GM12878 (cell line): ENCODE measurements at regions not wholly inside any gene's neighbourhood (a gene's known extent, or its start where the extent isn't known, plus 50 kb on each side); places are given as distances from the start of the nearest gene placed in this dataset.

Experiments used
- CHD4 ChIP-seq: fragments of 200-600 bp; sonication (generic); IDR thresholded peaks from 2 replicates; pipeline ENCODE4 v1.6.1; 2016; ENCODE audit warnings: mild to moderate bottlenecking
- FOXM1 ChIP-seq: IDR thresholded peaks from 2 replicates; pipeline ENCODE4 v1.6.1; 2012; ENCODE audit warnings: low read depth, mild to moderate bottlenecking, inconsistent platforms, low read length, moderate library complexity
- HDGF ChIP-seq: fragments of 450-650 bp; IDR thresholded peaks from 2 replicates; pipeline ENCODE4 v1.6.1; 2016; ENCODE audit warnings: antibody characterized with exemption
- POLR2AphosphoS5 ChIP-seq: IDR thresholded peaks from 2 replicates; pipeline ENCODE4 v1.6.1; 2011; ENCODE audit warnings: mild to moderate bottlenecking, low read length, inconsistent platforms
- TBL1XR1 ChIP-seq: IDR thresholded peaks from 2 replicates; pipeline ENCODE4 v1.6.1; 2012; ENCODE audit warnings: low read depth, low read length, improper control_type of control experiment
- TCF7 ChIP-seq: IDR thresholded peaks from 2 replicates; pipeline ENCODE4 v1.6.1; 2014; ENCODE audit warnings: antibody characterized with exemption, borderline replicate concordance
- TF ChIP-seq, protein P1 (sequence below), 3 experiments: IDR thresholded peaks in 2 of 3; conservative IDR thresholded peaks in 1 of 3; 2 replicates each; pipeline ENCODE4 v1.5.1; 2011; ENCODE audit warnings: low read depth in 3 of 3, low read length in 3 of 3, mild to moderate bottlenecking in 3 of 3, control low read depth in 2 of 3, moderate library complexity in 2 of 3, inconsistent platforms in 1 of 3, mixed read lengths in 1 of 3; ENCODE audit not compliant: control insufficient read depth in 2 of 3, insufficient read depth in 1 of 3; ENCODE audit errors: extremely low read depth in 1 of 3
- TF ChIP-seq, protein P2 (sequence below): fragments of 450-650 bp; formaldehyde crosslinking; IDR thresholded peaks from 2 replicates; pipeline ENCODE4 v1.5.0; 2022; ENCODE audit warnings: mild to moderate bottlenecking, missing genetic modification characterization
- TF ChIP-seq, protein P3 (sequence below): IDR thresholded peaks from 2 replicates; pipeline ENCODE4 v1.6.1; 2011; ENCODE audit warnings: low read depth, low read length, improper control_type of control experiment, borderline replicate concordance
- TF ChIP-seq, protein P4 (sequence below): fragments of 450-650 bp; IDR thresholded peaks from 2 replicates; pipeline ENCODE4 v1.6.1; 2017; ENCODE audit warnings: mild to moderate bottlenecking

DNA sequence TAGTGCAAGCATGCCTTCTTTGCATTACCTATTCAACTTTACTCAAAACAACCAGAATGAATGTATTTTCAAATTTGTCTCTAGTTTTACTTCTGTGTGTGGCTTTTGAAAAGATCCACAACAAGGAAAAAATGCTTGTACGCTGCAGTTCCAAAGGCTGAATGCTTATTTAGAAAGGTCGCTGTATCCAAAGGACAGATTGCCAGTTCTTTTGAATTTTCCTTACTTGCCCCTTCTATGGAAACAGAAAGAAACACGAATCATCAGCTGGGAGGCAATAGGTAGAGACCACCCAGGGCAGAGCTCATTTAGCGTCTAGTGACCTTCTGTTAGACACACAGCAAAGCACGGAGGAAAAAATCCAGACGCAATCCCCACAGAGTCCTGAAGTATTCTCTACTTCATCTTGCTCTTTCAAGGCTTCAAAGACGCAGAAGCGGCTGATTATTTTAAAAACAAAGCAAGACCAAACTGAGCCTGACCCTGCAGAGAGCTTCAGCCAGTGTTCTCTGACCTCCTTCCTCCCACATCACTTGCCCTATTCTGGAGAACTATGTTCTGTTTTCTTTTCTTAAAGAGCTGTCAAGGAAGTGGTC is 674.6 kb upstream of the SGCG start:
- TF ChIP-seq, protein P1, sequence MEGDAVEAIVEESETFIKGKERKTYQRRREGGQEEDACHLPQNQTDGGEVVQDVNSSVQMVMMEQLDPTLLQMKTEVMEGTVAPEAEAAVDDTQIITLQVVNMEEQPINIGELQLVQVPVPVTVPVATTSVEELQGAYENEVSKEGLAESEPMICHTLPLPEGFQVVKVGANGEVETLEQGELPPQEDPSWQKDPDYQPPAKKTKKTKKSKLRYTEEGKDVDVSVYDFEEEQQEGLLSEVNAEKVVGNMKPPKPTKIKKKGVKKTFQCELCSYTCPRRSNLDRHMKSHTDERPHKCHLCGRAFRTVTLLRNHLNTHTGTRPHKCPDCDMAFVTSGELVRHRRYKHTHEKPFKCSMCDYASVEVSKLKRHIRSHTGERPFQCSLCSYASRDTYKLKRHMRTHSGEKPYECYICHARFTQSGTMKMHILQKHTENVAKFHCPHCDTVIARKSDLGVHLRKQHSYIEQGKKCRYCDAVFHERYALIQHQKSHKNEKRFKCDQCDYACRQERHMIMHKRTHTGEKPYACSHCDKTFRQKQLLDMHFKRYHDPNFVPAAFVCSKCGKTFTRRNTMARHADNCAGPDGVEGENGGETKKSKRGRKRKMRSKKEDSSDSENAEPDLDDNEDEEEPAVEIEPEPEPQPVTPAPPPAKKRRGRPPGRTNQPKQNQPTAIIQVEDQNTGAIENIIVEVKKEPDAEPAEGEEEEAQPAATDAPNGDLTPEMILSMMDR (IDR thresholded peaks at IDR 0.05 in 2 of 3, conservative IDR thresholded peaks at IDR 0.05 in 1 of 3; ENCODE audit: control insufficient read depth in 2 of 3, extremely low read depth in 1 of 3, insufficient read depth in 1 of 3, low read depth in 3 of 3, low read length in 3 of 3), result no peak
- TF ChIP-seq, protein P2, sequence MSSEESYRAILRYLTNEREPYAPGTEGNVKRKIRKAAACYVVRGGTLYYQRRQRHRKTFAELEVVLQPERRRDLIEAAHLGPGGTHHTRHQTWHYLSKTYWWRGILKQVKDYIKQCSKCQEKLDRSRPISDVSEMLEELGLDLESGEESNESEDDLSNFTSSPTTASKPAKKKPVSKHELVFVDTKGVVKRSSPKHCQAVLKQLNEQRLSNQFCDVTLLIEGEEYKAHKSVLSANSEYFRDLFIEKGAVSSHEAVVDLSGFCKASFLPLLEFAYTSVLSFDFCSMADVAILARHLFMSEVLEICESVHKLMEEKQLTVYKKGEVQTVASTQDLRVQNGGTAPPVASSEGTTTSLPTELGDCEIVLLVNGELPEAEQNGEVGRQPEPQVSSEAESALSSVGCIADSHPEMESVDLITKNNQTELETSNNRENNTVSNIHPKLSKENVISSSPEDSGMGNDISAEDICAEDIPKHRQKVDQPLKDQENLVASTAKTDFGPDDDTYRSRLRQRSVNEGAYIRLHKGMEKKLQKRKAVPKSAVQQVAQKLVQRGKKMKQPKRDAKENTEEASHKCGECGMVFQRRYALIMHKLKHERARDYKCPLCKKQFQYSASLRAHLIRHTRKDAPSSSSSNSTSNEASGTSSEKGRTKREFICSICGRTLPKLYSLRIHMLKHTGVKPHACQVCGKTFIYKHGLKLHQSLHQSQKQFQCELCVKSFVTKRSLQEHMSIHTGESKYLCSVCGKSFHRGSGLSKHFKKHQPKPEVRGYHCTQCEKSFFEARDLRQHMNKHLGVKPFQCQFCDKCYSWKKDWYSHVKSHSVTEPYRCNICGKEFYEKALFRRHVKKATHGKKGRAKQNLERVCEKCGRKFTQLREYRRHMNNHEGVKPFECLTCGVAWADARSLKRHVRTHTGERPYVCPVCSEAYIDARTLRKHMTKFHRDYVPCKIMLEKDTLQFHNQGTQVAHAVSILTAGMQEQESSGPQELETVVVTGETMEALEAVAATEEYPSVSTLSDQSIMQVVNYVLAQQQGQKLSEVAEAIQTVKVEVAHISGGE (CRISPR knock-in tag), result no peak
- TF ChIP-seq HDGF, result no peak
- TF ChIP-seq, protein P3, sequence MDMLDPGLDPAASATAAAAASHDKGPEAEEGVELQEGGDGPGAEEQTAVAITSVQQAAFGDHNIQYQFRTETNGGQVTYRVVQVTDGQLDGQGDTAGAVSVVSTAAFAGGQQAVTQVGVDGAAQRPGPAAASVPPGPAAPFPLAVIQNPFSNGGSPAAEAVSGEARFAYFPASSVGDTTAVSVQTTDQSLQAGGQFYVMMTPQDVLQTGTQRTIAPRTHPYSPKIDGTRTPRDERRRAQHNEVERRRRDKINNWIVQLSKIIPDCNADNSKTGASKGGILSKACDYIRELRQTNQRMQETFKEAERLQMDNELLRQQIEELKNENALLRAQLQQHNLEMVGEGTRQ, result no peak
- no peak for TF ChIP-seq TBL1XR1
- TF ChIP-seq, protein P4, sequence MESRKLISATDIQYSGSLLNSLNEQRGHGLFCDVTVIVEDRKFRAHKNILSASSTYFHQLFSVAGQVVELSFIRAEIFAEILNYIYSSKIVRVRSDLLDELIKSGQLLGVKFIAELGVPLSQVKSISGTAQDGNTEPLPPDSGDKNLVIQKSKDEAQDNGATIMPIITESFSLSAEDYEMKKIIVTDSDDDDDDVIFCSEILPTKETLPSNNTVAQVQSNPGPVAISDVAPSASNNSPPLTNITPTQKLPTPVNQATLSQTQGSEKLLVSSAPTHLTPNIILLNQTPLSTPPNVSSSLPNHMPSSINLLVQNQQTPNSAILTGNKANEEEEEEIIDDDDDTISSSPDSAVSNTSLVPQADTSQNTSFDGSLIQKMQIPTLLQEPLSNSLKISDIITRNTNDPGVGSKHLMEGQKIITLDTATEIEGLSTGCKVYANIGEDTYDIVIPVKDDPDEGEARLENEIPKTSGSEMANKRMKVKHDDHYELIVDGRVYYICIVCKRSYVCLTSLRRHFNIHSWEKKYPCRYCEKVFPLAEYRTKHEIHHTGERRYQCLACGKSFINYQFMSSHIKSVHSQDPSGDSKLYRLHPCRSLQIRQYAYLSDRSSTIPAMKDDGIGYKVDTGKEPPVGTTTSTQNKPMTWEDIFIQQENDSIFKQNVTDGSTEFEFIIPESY, result no peak
- no peak for TF ChIP-seq TCF7
- no peak for TF ChIP-seq POLR2AphosphoS5
- TF ChIP-seq FOXM1, result no peak
- no peak for TF ChIP-seq CHD4
